ENCODE measurements at regions not wholly inside any gene's neighbourhood (a gene's known extent, or its start where the extent isn't known, plus 50 kb on each side); places are given as distances from the start of the nearest gene placed in this dataset.

DNA sequence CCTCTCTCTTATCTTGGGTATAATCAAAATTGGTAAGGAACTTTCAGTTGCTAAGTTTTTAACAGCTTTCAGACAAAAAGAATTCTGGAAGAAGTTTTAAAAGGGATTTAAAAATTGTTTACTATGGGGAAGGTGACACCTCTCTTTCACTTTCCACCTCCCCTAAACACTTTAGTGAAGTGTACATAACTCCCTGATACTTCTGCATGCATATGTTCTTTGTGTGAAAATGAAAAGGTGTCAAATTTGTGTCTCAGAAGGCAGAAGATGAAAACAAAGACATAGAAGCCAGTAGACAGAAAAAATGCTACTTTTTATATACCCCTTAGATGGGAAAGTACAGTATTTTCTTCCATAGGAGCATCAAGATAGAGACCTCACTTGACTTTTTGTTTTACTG lies 117.8 kb downstream of the TMEM26 start:
- H2BK15ac ChIP-seq (ENCODE audit: low read depth, low read length): no peak overlapping the region
- TF ChIP-seq USF2 (IDR thresholded peaks at IDR 0.05; ENCODE audit: low read depth, low read length): no peak
- TF ChIP-seq MAFK (IDR thresholded peaks at IDR 0.05; ENCODE audit: low read depth, low read length): no peak
- no peak for TF ChIP-seq RAD21 (IDR thresholded peaks at IDR 0.05; ENCODE audit: low read length)
- no peak for TF ChIP-seq MXI1 (IDR thresholded peaks at IDR 0.05; ENCODE audit: borderline replicate concordance, low read depth, low read length)
- TF ChIP-seq RCOR1 (IDR thresholded peaks at IDR 0.05; ENCODE audit: insufficient replicate concordance, low read length): no peak
- TF ChIP-seq FOS (IDR thresholded peaks at IDR 0.05; ENCODE audit: low read depth, low read length): no peak
- TF ChIP-seq NFE2L2 (IDR thresholded peaks at IDR 0.05; ENCODE audit: low read depth, low read length): no peak
- no peak for TF ChIP-seq CEBPB (IDR thresholded peaks at IDR 0.05; ENCODE audit: low read depth, low read length)
- TF ChIP-seq, protein P1, sequence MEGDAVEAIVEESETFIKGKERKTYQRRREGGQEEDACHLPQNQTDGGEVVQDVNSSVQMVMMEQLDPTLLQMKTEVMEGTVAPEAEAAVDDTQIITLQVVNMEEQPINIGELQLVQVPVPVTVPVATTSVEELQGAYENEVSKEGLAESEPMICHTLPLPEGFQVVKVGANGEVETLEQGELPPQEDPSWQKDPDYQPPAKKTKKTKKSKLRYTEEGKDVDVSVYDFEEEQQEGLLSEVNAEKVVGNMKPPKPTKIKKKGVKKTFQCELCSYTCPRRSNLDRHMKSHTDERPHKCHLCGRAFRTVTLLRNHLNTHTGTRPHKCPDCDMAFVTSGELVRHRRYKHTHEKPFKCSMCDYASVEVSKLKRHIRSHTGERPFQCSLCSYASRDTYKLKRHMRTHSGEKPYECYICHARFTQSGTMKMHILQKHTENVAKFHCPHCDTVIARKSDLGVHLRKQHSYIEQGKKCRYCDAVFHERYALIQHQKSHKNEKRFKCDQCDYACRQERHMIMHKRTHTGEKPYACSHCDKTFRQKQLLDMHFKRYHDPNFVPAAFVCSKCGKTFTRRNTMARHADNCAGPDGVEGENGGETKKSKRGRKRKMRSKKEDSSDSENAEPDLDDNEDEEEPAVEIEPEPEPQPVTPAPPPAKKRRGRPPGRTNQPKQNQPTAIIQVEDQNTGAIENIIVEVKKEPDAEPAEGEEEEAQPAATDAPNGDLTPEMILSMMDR (conservative IDR thresholded peaks at IDR 0.05; ENCODE audit: low read depth, low read length): no peak
- TF ChIP-seq CHD1 (IDR thresholded peaks at IDR 0.05; ENCODE audit: low read depth, low read length): no peak
- no peak for TF ChIP-seq MAZ (IDR thresholded peaks at IDR 0.05; ENCODE audit: borderline replicate concordance, low read depth, low read length)
- TF ChIP-seq BHLHE40 (IDR thresholded peaks at IDR 0.05; ENCODE audit: low read depth, low read length): no peak
- TF ChIP-seq SMC3 (IDR thresholded peaks at IDR 0.05; ENCODE audit: low read depth, low read length): no peak
- TF ChIP-seq POLR2A (IDR thresholded peaks at IDR 0.05; ENCODE audit: low read depth, low read length): no peak
- CTCF ChIA-PET: no interaction called here
- H4K91ac ChIP-seq (ENCODE audit: insufficient read depth, low read depth, low read length): no peak overlapping the region
- no peak overlapping the region for H3K4me3 ChIP-seq (ENCODE audit: insufficient read depth, low read depth, low read length)
- no peak overlapping the region for H2BK120ac ChIP-seq (ENCODE audit: low read depth, low read length)
- no peaks in the 10 kb centered on the region; the same call in 1 of the 2 replicates for H3K27me3 ChIP-seq (ENCODE audit: control insufficient read depth, insufficient read depth, low read length)
- in situ Hi-C loops (cut with MboI; ENCODE audit: low sequenced_read_pairs): no loop called here
- BruUV-seq (replicated peaks): no TSS peak
- no peaks in the 10 kb centered on the region for H3K79me1 ChIP-seq (ENCODE audit: low read depth in 1 of 2, low read length in 2 of 2)
- dilution Hi-C loops (cut with HindIII; ENCODE audit: low sequenced_read_pairs, unreplicated experiment): no loop called here
- no peaks in the 10 kb centered on the region for H3K4me1 ChIP-seq (ENCODE audit: control insufficient read depth, insufficient read depth, low read length)
- H2BK20ac ChIP-seq (ENCODE audit: low read depth, low read length): no peak overlapping the region
- no peak overlapping the region for H3K4me2 ChIP-seq (ENCODE audit: low read depth, low read length)
- no peak overlapping the region for H3K9ac ChIP-seq (ENCODE audit: low read depth, low read length)
- no peak overlapping the region for H3K14ac ChIP-seq (replicated peaks; ENCODE audit: low read depth, low read length)
- no peak overlapping the region for H3K27ac ChIP-seq (ENCODE audit: insufficient read depth, low read length)
- no peak overlapping the region for H4K5ac ChIP-seq (ENCODE audit: low read depth, low read length)
- H3K18ac ChIP-seq (ENCODE audit: low read depth, low read length): no peak overlapping the region
- no peak overlapping the region for H3K56ac ChIP-seq (ENCODE audit: extremely low read depth, insufficient read depth, low read length)
- no peak overlapping the region for H2BK5ac ChIP-seq (ENCODE audit: low read depth, low read length, poor library complexity, severe bottlenecking)
- H3K9me1 ChIP-seq (ENCODE audit: insufficient read depth, low read length): no peaks in the 10 kb centered on the region
- no peak overlapping the region for H2AK9ac ChIP-seq (replicated peaks; ENCODE audit: low read depth, low read length, poor library complexity)
- POLR2A ChIA-PET (ENCODE audit: unreplicated experiment): interaction anchor here (0.5 kb wide), 1 partner anchor 569 kb away, joined by 4 read pairs; no protein-coding TSS in a partner anchor
- no peak overlapping the region for H2AK5ac ChIP-seq (ENCODE audit: low read depth, low read length)
- intact Hi-C loops (cut with micrococcal nuclease): no loop called here
- DNase-seq (no peak), ATAC-seq (ENCODE audit: low read depth) (no peak)
- no peaks in the 10 kb centered on the region for H4K20me1 ChIP-seq (ENCODE audit: insufficient read depth, low read length)
- H3K9me3 ChIP-seq (ENCODE audit: control insufficient read depth, insufficient read depth, low read length): no peaks in the 10 kb centered on the region
- no peak overlapping the region for H3K4ac ChIP-seq (ENCODE audit: low read depth, low read length)
- H3K23ac ChIP-seq (ENCODE audit: low read depth, low read length): no peak overlapping the region
- H2AFZ ChIP-seq (replicated peaks; ENCODE audit: low read length, poor library complexity): no peak overlapping the region
- no peak overlapping the region for H4K8ac ChIP-seq (ENCODE audit: low read depth in 2 of 2, low read length in 2 of 2)
- no peaks in the 10 kb centered on the region for H3K36me3 ChIP-seq (ENCODE audit: control insufficient read depth, insufficient read depth, low read length)
